ENCODE measurements at regions not wholly inside any gene's neighbourhood (a gene's known extent, or its start where the extent isn't known, plus 50 kb on each side); places are given as distances from the start of the nearest gene placed in this dataset.
"Not testable (repeated sequence)": the region's sequence is repeated elsewhere in the genome, so short reads cannot be mapped to it uniquely, and the experiment has no call there.

GRCh38 chr9:135381762-135382310, 97.7 kb upstream of the PPP1R26 start:
- no peak for DNase-seq (ENCODE audit: low spot score)

GRCh38 chr9:135384226-135384625, 95.4 kb upstream of the PPP1R26 start:
- no peak for DNase-seq (ENCODE audit: low spot score)

GRCh38 chr9:135384815-135385405, 94.7 kb upstream of the PPP1R26 start:
- DNase-seq (ENCODE audit: low spot score): not testable (repeated sequence)

GRCh38 chr9:135385793-135386192, 93.8 kb upstream of the PPP1R26 start:
- DNase-seq (ENCODE audit: low spot score): no peak

- DNase-seq (ENCODE audit: low spot score): no peak
Measured at GRCh38 chr9:135387976-135388375, 91.6 kb upstream of the PPP1R26 start.

GRCh38 chr9:135388530-135388929, 91.1 kb upstream of the PPP1R26 start:
- DNase-seq (ENCODE audit: low spot score): no peak

GRCh38 chr9:135391759-135392158, 87.8 kb upstream of the PPP1R26 start:
- DNase-seq (ENCODE audit: low spot score): no peak

- DNase-seq (ENCODE audit: low spot score): no peak
Measured at GRCh38 chr9:135392511-135392910, 87.1 kb upstream of the PPP1R26 start.

- DNase-seq (ENCODE audit: low spot score): no peak
Measured at GRCh38 chr9:135394131-135394530, 85.5 kb upstream of the PPP1R26 start.

GRCh38 chr9:135394699-135395645, 84.6 kb upstream of the PPP1R26 start:
- DNase-seq (ENCODE audit: low spot score): no peak

- DNase-seq (ENCODE audit: low spot score): no peak
Measured at GRCh38 chr9:135397142-135397541, 82.4 kb upstream of the PPP1R26 start.

- DNase-seq (ENCODE audit: low spot score): no peak
Measured at GRCh38 chr9:135399000-135399649, 80.5 kb upstream of the PPP1R26 start.

GRCh38 chr9:135400496-135400895, 79.1 kb upstream of the PPP1R26 start:
- no peak for DNase-seq (ENCODE audit: low spot score)

GRCh38 chr9:135401218-135401617, 78.4 kb upstream of the PPP1R26 start:
- DNase-seq (ENCODE audit: low spot score): no peak

- no peak for DNase-seq (ENCODE audit: low spot score)
Measured at GRCh38 chr9:135402048-135402738, 77.4 kb upstream of the PPP1R26 start.

- no peak for DNase-seq (ENCODE audit: low spot score)
Measured at GRCh38 chr9:135402739-135403695, 76.6 kb upstream of the PPP1R26 start.

- no peak for DNase-seq (ENCODE audit: low spot score)
Measured at GRCh38 chr9:135403733-135404450, 75.7 kb upstream of the PPP1R26 start.

- no peak for DNase-seq (ENCODE audit: low spot score)
Measured at GRCh38 chr9:135404451-135405144, 75.0 kb upstream of the PPP1R26 start.

- DNase-seq (ENCODE audit: low spot score): not testable (repeated sequence)
Measured at GRCh38 chr9:135405145-135405464, 74.5 kb upstream of the PPP1R26 start.
